Panc1 (cell line): ENCODE measurements at regions not wholly inside any gene's neighbourhood (a gene's known extent, or its start where the extent isn't known, plus 50 kb on each side); places are given as distances from the start of the nearest gene placed in this dataset.

ENCODE experiments used
- ATAC-seq: fragments of 200-7000 bp; cut with Tn5 transposase; 2 replicates; pipeline ENCODE4 v1.9.1; 2020; ENCODE audit warnings: mild to moderate bottlenecking, moderate library complexity
- BruUV-seq: library from RNA; stranded (reverse); fragments of 400-500 nt; replicated peaks from 2 replicates; lab custom pipeline; 2021; lab: Mats Ljungman, UMichigan
- CTCF ChIA-PET: fragments of 300-600 bp; sonication (Branson Sonifier 250); formaldehyde crosslinking; loops from one replicate; lab custom pipeline; 2022; ENCODE audit warnings: antibody characterized with exemption; lab: Charles Lee
- POLR2A ChIA-PET: fragments of 300-600 bp; sonication (Branson Sonifier 250); formaldehyde crosslinking; loops from one replicate; lab custom pipeline; 2022; ENCODE audit warnings: antibody characterized with exemption; lab: Charles Lee
- DNase-seq: peaks from one replicate; pipeline ENCODE4 v3.0.0-alpha.2; 2010; ENCODE audit warnings: low read depth, low spot score
- H3K27ac ChIP-seq: 2 replicates; pipeline ENCODE4 v1.5.1; 2011; ENCODE audit warnings: mild to moderate bottlenecking, low read length, inconsistent platforms
- H3K27me3 ChIP-seq: fragments of 200-500 bp; sonication (Bioruptor generic); 2 replicates; pipeline ENCODE4 v1.6.0; 2014; ENCODE audit warnings: low read length, inconsistent platforms; ENCODE audit not compliant: control insufficient read depth, insufficient read depth
- H3K36me3 ChIP-seq: fragments of 200-500 bp; sonication (Bioruptor generic); 2 replicates; pipeline ENCODE4 v1.5.1; 2014; ENCODE audit warnings: inconsistent platforms, mild to moderate bottlenecking, low read length, moderate library complexity; ENCODE audit not compliant: control insufficient read depth, insufficient read depth
- H3K4me1 ChIP-seq: 2 replicates; pipeline ENCODE4 v1.5.1; 2011; ENCODE audit warnings: inconsistent platforms, mild to moderate bottlenecking, low read length, moderate library complexity; ENCODE audit not compliant: control insufficient read depth, insufficient read depth
- H3K4me3 ChIP-seq, 2 experiments: 2 replicates each; pipeline ENCODE4 v1.5.1; 2011 to 2012; ENCODE audit warnings: low read depth in 2 of 2, low read length in 2 of 2, mild to moderate bottlenecking in 2 of 2, inconsistent platforms in 1 of 2, moderate library complexity in 1 of 2
- H3K9me3 ChIP-seq: fragments of 200-500 bp; sonication (Bioruptor generic); 2 replicates; pipeline ENCODE4 v1.5.1; 2014; ENCODE audit warnings: low read depth, mild to moderate bottlenecking, inconsistent platforms, low read length, moderate library complexity; ENCODE audit not compliant: control insufficient read depth, insufficient read depth
- CTCF ChIP-seq: fragments of 450-650 bp; IDR thresholded peaks from 2 replicates; pipeline ENCODE4 v1.5.1; 2017; ENCODE audit warnings: mild to moderate bottlenecking
- POLR2AphosphoS5 ChIP-seq: IDR thresholded peaks from 2 replicates; pipeline ENCODE4 v1.6.1; 2012; ENCODE audit warnings: mild to moderate bottlenecking, low read depth, low read length, moderate library complexity
- SIN3A ChIP-seq: IDR thresholded peaks from 2 replicates; pipeline ENCODE4 v1.6.1; 2012; ENCODE audit warnings: low read depth, mild to moderate bottlenecking, low read length, moderate library complexity, borderline replicate concordance; ENCODE audit not compliant: insufficient read depth
- TCF7L2 ChIP-seq: IDR thresholded peaks from 2 replicates; pipeline ENCODE4 v1.6.1; 2011; ENCODE audit warnings: mild to moderate bottlenecking, low read depth, low read length, inconsistent platforms
- in situ Hi-C: cut with HindIII; loops from 2 replicates; pipeline ENCODE4 v1.10.0; 2016; ENCODE audit warnings: low sequenced_read_pairs, low pct_unique_long_range_greater_than_20kb
- intact Hi-C: fragments of 100-400 bp; cut with micrococcal nuclease; formaldehyde crosslinking; loops from one replicate; pipeline ENCODE4 v1.10.0; 2022; ENCODE audit not compliant: unreplicated experiment
- TF ChIP-seq, protein P1 (sequence below), 2 experiments: IDR thresholded peaks; 2 replicates each; pipeline ENCODE4 v1.6.1; 2011 to 2012; ENCODE audit warnings: low read depth in 2 of 2, control low read depth in 1 of 2, low read length in 1 of 2, mild to moderate bottlenecking in 1 of 2, moderate library complexity in 1 of 2; ENCODE audit not compliant: insufficient read depth in 1 of 2

DNA sequence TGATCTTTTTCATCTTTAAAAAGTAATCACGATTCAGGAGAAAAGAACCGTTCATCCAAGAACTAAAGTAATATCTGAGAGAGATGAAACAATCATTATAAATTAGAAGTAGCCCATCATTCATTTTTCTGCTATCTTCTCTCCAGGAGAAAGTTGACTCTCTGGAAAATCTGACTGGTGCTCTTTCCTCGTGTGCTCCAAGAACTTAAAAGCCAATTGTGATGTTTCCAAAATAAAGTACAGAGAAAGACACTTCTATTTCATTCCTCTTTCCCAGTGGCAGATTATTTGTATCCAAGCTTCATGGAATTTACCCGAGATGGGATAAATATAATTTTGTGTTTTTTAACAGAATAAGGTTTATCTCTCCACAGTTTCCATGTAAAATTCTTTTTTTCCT is 212.5 kb upstream of the NOCT start:
- H3K36me3 ChIP-seq = no peaks in the 10 kb centered on the region
- peaks cover 10% of the 10 kb centered on the region for H3K27me3 ChIP-seq
- TF ChIP-seq CTCF (no peak), SIN3A (no peak), POLR2AphosphoS5 (no peak), TCF7L2 (no peak)
- TF ChIP-seq, protein P1, sequence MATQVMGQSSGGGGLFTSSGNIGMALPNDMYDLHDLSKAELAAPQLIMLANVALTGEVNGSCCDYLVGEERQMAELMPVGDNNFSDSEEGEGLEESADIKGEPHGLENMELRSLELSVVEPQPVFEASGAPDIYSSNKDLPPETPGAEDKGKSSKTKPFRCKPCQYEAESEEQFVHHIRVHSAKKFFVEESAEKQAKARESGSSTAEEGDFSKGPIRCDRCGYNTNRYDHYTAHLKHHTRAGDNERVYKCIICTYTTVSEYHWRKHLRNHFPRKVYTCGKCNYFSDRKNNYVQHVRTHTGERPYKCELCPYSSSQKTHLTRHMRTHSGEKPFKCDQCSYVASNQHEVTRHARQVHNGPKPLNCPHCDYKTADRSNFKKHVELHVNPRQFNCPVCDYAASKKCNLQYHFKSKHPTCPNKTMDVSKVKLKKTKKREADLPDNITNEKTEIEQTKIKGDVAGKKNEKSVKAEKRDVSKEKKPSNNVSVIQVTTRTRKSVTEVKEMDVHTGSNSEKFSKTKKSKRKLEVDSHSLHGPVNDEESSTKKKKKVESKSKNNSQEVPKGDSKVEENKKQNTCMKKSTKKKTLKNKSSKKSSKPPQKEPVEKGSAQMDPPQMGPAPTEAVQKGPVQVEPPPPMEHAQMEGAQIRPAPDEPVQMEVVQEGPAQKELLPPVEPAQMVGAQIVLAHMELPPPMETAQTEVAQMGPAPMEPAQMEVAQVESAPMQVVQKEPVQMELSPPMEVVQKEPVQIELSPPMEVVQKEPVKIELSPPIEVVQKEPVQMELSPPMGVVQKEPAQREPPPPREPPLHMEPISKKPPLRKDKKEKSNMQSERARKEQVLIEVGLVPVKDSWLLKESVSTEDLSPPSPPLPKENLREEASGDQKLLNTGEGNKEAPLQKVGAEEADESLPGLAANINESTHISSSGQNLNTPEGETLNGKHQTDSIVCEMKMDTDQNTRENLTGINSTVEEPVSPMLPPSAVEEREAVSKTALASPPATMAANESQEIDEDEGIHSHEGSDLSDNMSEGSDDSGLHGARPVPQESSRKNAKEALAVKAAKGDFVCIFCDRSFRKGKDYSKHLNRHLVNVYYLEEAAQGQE (IDR thresholded peaks at IDR 0.05; ENCODE audit: insufficient read depth in 1 of 2, low read depth in 2 of 2, low read length in 1 of 2) = no peak
- H3K27ac ChIP-seq = no peak overlapping the region
- ATAC-seq = no peak
- no peaks in the 10 kb centered on the region for H3K4me1 ChIP-seq
- H3K4me3 ChIP-seq = no peak overlapping the region
- no peaks in the 10 kb centered on the region for H3K9me3 ChIP-seq
- DNase-seq = no peak
- in situ Hi-C loops (no loop called here), intact Hi-C loops (no loop called here)
- BruUV-seq = no TSS peak
- CTCF ChIA-PET = no interaction called here
- POLR2A ChIA-PET = no interaction called here

- in situ Hi-C loops = no loop called here
- DNase-seq (no peak), ATAC-seq (no peak)
- Histone ChIP-seq H3K27ac (no peak overlapping the region), H3K9me3 (no peaks in the 10 kb centered on the region), H3K4me3 (no peak overlapping the region), H3K36me3 (no peaks in the 10 kb centered on the region), H3K4me1 (no peaks in the 10 kb centered on the region), H3K27me3 (peaks cover 10% of the 10 kb centered on the region)
- BruUV-seq = no TSS peak
- TF ChIP-seq CTCF (no peak), TCF7L2 (no peak), SIN3A (no peak), POLR2AphosphoS5 (no peak)
- TF ChIP-seq, protein P1 (IDR thresholded peaks at IDR 0.05; ENCODE audit: insufficient read depth in 1 of 2, low read depth in 2 of 2, low read length in 1 of 2) = no peak
- intact Hi-C loops = no loop called here
- ChIA-PET CTCF (no interaction called here), POLR2A (no interaction called here)
Measured at GRCh38 chr4:138802499-138802898, 213.1 kb upstream of the NOCT start.
